ENCODE measurements at regions not wholly inside any gene's neighbourhood (a gene's known extent, or its start where the extent isn't known, plus 50 kb on each side); places are given as distances from the start of the nearest gene placed in this dataset.
"Not testable (repeated sequence)": the region's sequence is repeated elsewhere in the genome, so short reads cannot be mapped to it uniquely, and the experiment has no call there.

- TF ChIP-seq POLR2A (IDR thresholded peaks at IDR 0.05; ENCODE audit: low read length); GATA1 (IDR thresholded peaks at IDR 0.05; ENCODE audit: low read depth, low read length): not testable (repeated sequence)
These were observed 629.2 kb upstream of the PABPC4L start for GRCh38 chr4:134830741-134831140.
